Osteocyte (in vitro differentiated cells): ENCODE measurements at regions not wholly inside any gene's neighbourhood (a gene's known extent, or its start where the extent isn't known, plus 50 kb on each side); places are given as distances from the start of the nearest gene placed in this dataset.

Experiments used
- DNase-seq: peaks from one replicate; pipeline ENCODE4 v3.0.0; 2021; ENCODE audit warnings: mixed read lengths; ENCODE audit not compliant: unreplicated experiment; ENCODE audit errors: extremely low spot score
- H3K27ac Mint-ChIP-seq: one replicate; pipeline ENCODE4 v1.8.0; 2021; ENCODE audit warnings: mild to moderate bottlenecking, mixed read lengths; ENCODE audit not compliant: unreplicated experiment
- H3K27me3 Mint-ChIP-seq: one replicate; pipeline ENCODE4 v1.8.0; 2021; ENCODE audit warnings: mixed read lengths; ENCODE audit not compliant: unreplicated experiment
- H3K36me3 Mint-ChIP-seq: one replicate; pipeline ENCODE4 v1.8.0; 2021; ENCODE audit warnings: mixed read lengths; ENCODE audit not compliant: unreplicated experiment
- H3K4me1 Mint-ChIP-seq: one replicate; pipeline ENCODE4 v1.8.0; 2021; ENCODE audit warnings: mixed read lengths; ENCODE audit not compliant: unreplicated experiment
- H3K4me3 Mint-ChIP-seq: one replicate; pipeline ENCODE4 v1.8.0; 2021; ENCODE audit warnings: mild to moderate bottlenecking, moderate library complexity, mixed read lengths; ENCODE audit not compliant: unreplicated experiment
- H3K9me3 Mint-ChIP-seq: one replicate; pipeline ENCODE4 v1.8.0; 2021; ENCODE audit warnings: mixed read lengths; ENCODE audit not compliant: unreplicated experiment
- TF ChIP-seq, protein P1 (sequence below): fragments of 200-600 bp; sonication (generic); IDR thresholded peaks from 2 replicates; pipeline ENCODE4 v1.5.0; 2021; ENCODE audit warnings: antibody characterized with exemption, mild to moderate bottlenecking, moderate library complexity

GRCh38 chr1:95366498-95366897 is 132.5 kb downstream of the RWDD3 start:
- TF ChIP-seq, protein P1, sequence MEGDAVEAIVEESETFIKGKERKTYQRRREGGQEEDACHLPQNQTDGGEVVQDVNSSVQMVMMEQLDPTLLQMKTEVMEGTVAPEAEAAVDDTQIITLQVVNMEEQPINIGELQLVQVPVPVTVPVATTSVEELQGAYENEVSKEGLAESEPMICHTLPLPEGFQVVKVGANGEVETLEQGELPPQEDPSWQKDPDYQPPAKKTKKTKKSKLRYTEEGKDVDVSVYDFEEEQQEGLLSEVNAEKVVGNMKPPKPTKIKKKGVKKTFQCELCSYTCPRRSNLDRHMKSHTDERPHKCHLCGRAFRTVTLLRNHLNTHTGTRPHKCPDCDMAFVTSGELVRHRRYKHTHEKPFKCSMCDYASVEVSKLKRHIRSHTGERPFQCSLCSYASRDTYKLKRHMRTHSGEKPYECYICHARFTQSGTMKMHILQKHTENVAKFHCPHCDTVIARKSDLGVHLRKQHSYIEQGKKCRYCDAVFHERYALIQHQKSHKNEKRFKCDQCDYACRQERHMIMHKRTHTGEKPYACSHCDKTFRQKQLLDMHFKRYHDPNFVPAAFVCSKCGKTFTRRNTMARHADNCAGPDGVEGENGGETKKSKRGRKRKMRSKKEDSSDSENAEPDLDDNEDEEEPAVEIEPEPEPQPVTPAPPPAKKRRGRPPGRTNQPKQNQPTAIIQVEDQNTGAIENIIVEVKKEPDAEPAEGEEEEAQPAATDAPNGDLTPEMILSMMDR = no peak
- no peak overlapping the region for H3K27ac Mint-ChIP-seq
- DNase-seq = no peak
- H3K9me3 Mint-ChIP-seq = no peaks in the 10 kb centered on the region
- H3K4me1 Mint-ChIP-seq = no peaks in the 10 kb centered on the region
- H3K27me3 Mint-ChIP-seq = peaks cover 6% of the 10 kb centered on the region
- H3K4me3 Mint-ChIP-seq = no peak overlapping the region
- H3K36me3 Mint-ChIP-seq = no peaks in the 10 kb centered on the region

DNA sequence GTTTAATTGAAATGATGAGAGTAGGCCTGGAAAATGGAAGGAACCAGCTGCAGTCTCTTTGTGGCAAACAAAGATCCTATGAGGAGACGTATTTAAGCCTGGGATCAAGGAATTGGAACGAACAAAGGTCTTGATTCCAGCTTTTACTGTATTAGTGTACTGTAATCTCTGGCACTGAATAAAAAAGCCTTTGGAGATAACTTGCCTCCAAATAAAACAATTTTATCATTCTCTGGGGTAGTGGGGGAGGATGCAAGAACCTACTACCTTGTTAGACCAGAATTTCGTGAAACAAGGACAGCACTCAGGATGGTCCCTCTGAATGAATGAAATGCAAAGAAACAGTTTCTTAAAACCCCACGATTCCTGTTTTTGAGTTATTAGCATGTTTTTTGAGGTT is 134.2 kb downstream of the RWDD3 start:
- H3K4me1 Mint-ChIP-seq = no peaks in the 10 kb centered on the region
- TF ChIP-seq, protein P1 = no peak
- peaks cover 3% of the 10 kb centered on the region for H3K27me3 Mint-ChIP-seq
- DNase-seq = no peak
- H3K36me3 Mint-ChIP-seq = no peaks in the 10 kb centered on the region
- H3K9me3 Mint-ChIP-seq = no peaks in the 10 kb centered on the region
- H3K4me3 Mint-ChIP-seq = no peak overlapping the region
- no peak overlapping the region for H3K27ac Mint-ChIP-seq

- no peak for DNase-seq
- Mint-ChIP-seq H3K36me3 (no peaks in the 10 kb centered on the region), H3K27ac (no peak overlapping the region), H3K4me1 (no peaks in the 10 kb centered on the region), H3K4me3 (no peak overlapping the region), H3K27me3 (peaks cover 3% of the 10 kb centered on the region), H3K9me3 (no peaks in the 10 kb centered on the region)
- TF ChIP-seq, protein P1 = no peak
Observed at GRCh38 chr1:95369985-95370690, 136.1 kb downstream of the RWDD3 start.

GRCh38 chr1:95370691-95371562 is 136.9 kb downstream of the RWDD3 start:
- TF ChIP-seq, protein P1 = no peak
- Mint-ChIP-seq H3K36me3 (no peaks in the 10 kb centered on the region), H3K27ac (no peak overlapping the region), H3K27me3 (peaks cover 3% of the 10 kb centered on the region), H3K9me3 (no peaks in the 10 kb centered on the region), H3K4me1 (no peaks in the 10 kb centered on the region), H3K4me3 (no peak overlapping the region)
- no peak for DNase-seq

- peaks cover 3% of the 10 kb centered on the region for H3K27me3 Mint-ChIP-seq
- no peaks in the 10 kb centered on the region for H3K4me1 Mint-ChIP-seq
- no peak overlapping the region for H3K27ac Mint-ChIP-seq
- no peaks in the 10 kb centered on the region for H3K9me3 Mint-ChIP-seq
- DNase-seq = no peak
- no peaks in the 10 kb centered on the region for H3K36me3 Mint-ChIP-seq
- H3K4me3 Mint-ChIP-seq = no peak overlapping the region
- TF ChIP-seq, protein P1 = no peak
Observed at GRCh38 chr1:95371666-95372282, 137.8 kb downstream of the RWDD3 start.
